ENCODE measurements at regions not wholly inside any gene's neighbourhood (a gene's known extent, or its start where the extent isn't known, plus 50 kb on each side); places are given as distances from the start of the nearest gene placed in this dataset.
"Not testable (repeated sequence)": the region's sequence is repeated elsewhere in the genome, so short reads cannot be mapped to it uniquely, and the experiment has no call there.

- FAIRE-seq = no peak
- DNase-seq (ENCODE audit: low spot score in 2 of 2) = no peak
Observed at GRCh38 chr15:60251300-60252070, 146.3 kb downstream of the ANXA2 start.

- DNase-seq (ENCODE audit: low spot score in 2 of 2) (no peak), FAIRE-seq (no peak)
Observed at GRCh38 chr15:60254416-60254815, 143.4 kb downstream of the ANXA2 start.

GRCh38 chr15:60255390-60255789 is 142.4 kb downstream of the ANXA2 start:
- FAIRE-seq (no peak), DNase-seq (ENCODE audit: low spot score in 2 of 2) (no peak)

- FAIRE-seq (no peak), DNase-seq (ENCODE audit: low spot score in 2 of 2) (no peak)
Observed at GRCh38 chr15:60257591-60258159, 140.1 kb downstream of the ANXA2 start.

GRCh38 chr15:60259469-60259868 is 138.3 kb downstream of the ANXA2 start:
- no peak for DNase-seq (ENCODE audit: low spot score in 2 of 2)
- FAIRE-seq = no peak

- FAIRE-seq (no peak), DNase-seq (ENCODE audit: low spot score in 2 of 2) (no peak)
Observed at GRCh38 chr15:60264088-60264487, 133.7 kb downstream of the ANXA2 start.

GRCh38 chr15:60264566-60264965 is 133.2 kb downstream of the ANXA2 start:
- DNase-seq (ENCODE audit: low spot score in 2 of 2) = no peak
- FAIRE-seq = no peak

- no peak for FAIRE-seq
- no peak for DNase-seq (ENCODE audit: low spot score in 2 of 2)
Observed at GRCh38 chr15:60265057-60265456, 132.7 kb downstream of the ANXA2 start.

- DNase-seq (ENCODE audit: low spot score in 2 of 2) = no peak
- no peak for FAIRE-seq
Observed at GRCh38 chr15:60272623-60273022, 125.2 kb downstream of the ANXA2 start.

GRCh38 chr15:60275624-60276023 is 122.2 kb downstream of the ANXA2 start:
- no peak for FAIRE-seq
- DNase-seq (ENCODE audit: low spot score in 2 of 2) = no peak

DNA sequence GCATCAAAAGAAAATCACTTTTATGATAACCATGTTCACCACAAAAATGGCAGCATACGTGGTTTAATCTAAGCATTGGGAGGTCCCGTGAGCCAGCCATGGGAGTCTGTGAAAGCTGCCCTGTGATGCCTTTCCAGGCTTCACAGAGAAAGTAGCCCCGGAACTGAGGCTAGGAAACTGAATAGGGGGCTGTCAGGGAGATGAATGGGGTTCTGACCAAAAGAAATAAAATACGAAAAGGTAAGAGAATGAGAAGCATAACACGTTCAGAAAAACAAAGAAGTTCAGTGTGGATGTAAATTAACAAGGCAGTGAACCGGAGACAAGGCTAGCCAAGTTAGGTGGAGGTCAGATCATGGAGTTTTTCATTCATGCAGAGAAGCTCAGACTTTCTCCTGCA is 118.9 kb downstream of the ANXA2 start:
- no peak for FAIRE-seq
- DNase-seq (ENCODE audit: low spot score in 2 of 2) = no peak

DNA sequence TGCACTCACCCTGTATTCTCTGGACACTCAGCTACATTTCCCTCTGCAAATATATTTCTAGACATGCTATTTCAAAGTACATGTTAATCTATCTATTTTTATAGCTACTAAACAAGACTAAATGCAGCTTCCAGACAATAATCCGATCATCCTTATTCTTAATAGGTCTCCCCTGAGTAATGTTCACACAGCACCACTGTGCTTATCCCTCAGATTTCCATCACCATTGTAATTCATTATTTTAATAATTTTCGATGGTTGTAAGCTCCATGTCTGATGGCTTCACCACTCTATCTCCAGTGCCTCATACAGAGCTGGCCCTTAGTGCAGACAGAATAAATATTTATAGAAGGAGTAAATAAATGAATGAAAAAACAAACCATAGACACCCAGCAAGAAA is 117.5 kb downstream of the ANXA2 start:
- DNase-seq (ENCODE audit: low spot score in 2 of 2) (no peak), FAIRE-seq (no peak)

DNA sequence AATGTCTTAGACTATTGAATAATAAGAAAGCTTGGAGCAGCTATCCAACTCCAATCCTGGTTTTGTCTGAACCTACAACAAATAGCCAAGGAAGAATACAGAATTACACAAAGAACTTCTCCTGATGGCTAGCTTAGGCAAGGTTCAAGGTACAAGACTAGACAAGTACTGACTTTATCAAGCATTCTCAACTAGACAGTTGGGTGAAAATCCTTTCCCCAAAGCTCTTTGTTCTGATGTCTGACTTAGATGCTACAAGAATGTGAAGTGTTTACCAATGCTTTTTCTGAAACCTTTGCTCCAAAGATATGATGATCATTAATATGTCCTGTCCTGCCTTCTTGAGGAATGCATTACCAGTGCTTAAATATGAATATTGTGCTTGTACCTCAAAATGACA is 113.8 kb downstream of the ANXA2 start:
- FAIRE-seq = no peak
- DNase-seq (ENCODE audit: low spot score in 2 of 2) = no peak

- not testable (repeated sequence) for FAIRE-seq; DNase-seq (ENCODE audit: low spot score in 2 of 2)
Observed at GRCh38 chr15:60295901-60296300, 101.9 kb downstream of the ANXA2 start.

- no peak for DNase-seq (ENCODE audit: low spot score in 2 of 2)
- FAIRE-seq = no peak
Observed at GRCh38 chr15:60297047-60297446, 100.7 kb downstream of the ANXA2 start.
